ENCODE measurements at regions not wholly inside any gene's neighbourhood (a gene's known extent, or its start where the extent isn't known, plus 50 kb on each side); places are given as distances from the start of the nearest gene placed in this dataset.

GRCh38 chr10:61063901-61064300 lies 119.9 kb upstream of the RHOBTB1 start:
- no peak for TF ChIP-seq CTCF (IDR thresholded peaks at IDR 0.05; ENCODE audit: insufficient read depth, low read depth, low read length, missing control alignments)
- H3K4me3 ChIP-seq (ENCODE audit: low read depth, low read length) = no peak overlapping the region
- no peak for DNase-seq (ENCODE audit: low read depth)

- no peak overlapping the region for H3K4me3 ChIP-seq (ENCODE audit: low read depth, low read length)
- DNase-seq (ENCODE audit: low read depth) = no peak
- TF ChIP-seq CTCF (IDR thresholded peaks at IDR 0.05; ENCODE audit: insufficient read depth, low read depth, low read length, missing control alignments) = no peak
Measured at GRCh38 chr10:61063034-61063433, 119.0 kb upstream of the RHOBTB1 start.

GRCh38 chr10:61061923-61062504 lies 118.0 kb upstream of the RHOBTB1 start:
- DNase-seq (ENCODE audit: low read depth) = no peak
- H3K4me3 ChIP-seq (ENCODE audit: low read depth, low read length) = no peak overlapping the region

GRCh38 chr10:61059636-61060035 lies 115.7 kb upstream of the RHOBTB1 start:
- no peak for DNase-seq (ENCODE audit: low read depth)
- TF ChIP-seq CTCF (IDR thresholded peaks at IDR 0.05; ENCODE audit: insufficient read depth, low read depth, low read length, missing control alignments) = no peak
- no peak overlapping the region for H3K4me3 ChIP-seq (ENCODE audit: low read depth, low read length)

More at GRCh38 chr10:61061923-61062504, 118.0 kb upstream of the RHOBTB1 start:
- no peak for TF ChIP-seq CTCF (IDR thresholded peaks at IDR 0.05; ENCODE audit: insufficient read depth, low read depth, low read length, missing control alignments)

- no peak for TF ChIP-seq CTCF (IDR thresholded peaks at IDR 0.05; ENCODE audit: insufficient read depth, low read depth, low read length, missing control alignments)
Measured at GRCh38 chr10:61052469-61053205, 108.7 kb upstream of the RHOBTB1 start.

GRCh38 chr10:61051344-61051743 lies 107.4 kb upstream of the RHOBTB1 start:
- no peak overlapping the region for H3K4me3 ChIP-seq (ENCODE audit: low read depth, low read length)
- no peak for TF ChIP-seq CTCF (IDR thresholded peaks at IDR 0.05; ENCODE audit: insufficient read depth, low read depth, low read length, missing control alignments)
- DNase-seq (ENCODE audit: low read depth) = no peak

More at GRCh38 chr10:61052469-61053205, 108.7 kb upstream of the RHOBTB1 start:
- DNase-seq (ENCODE audit: low read depth) = no peak
- no peak overlapping the region for H3K4me3 ChIP-seq (ENCODE audit: low read depth, low read length)

Measured in GM12865 (cell line).